Liver (tissue), 8 donors: ENCODE measurements at regions not wholly inside any gene's neighbourhood (a gene's known extent, or its start where the extent isn't known, plus 50 kb on each side); places are given as distances from the start of the nearest gene placed in this dataset.

ENCODE experiments used
- DNase-seq: peaks from one replicate; pipeline ENCODE4 v3.0.0-alpha.2; 2017; ENCODE audit warnings: low spot score
- H3K27ac ChIP-seq, 2 donors: one replicate each; pipeline ENCODE4 v1.7.0; 2013; ENCODE audit warnings: inconsistent platforms in 2 of 2, low read length in 2 of 2, control low read depth in 1 of 2, low read depth in 1 of 2, mild to moderate bottlenecking in 1 of 2
- H3K27me3 ChIP-seq, 4 donors: one replicate each; pipeline versions ENCODE4 v1.6.1 to v1.7.0; 2013; ENCODE audit warnings: low read length in 3 of 4, inconsistent platforms in 1 of 4, mild to moderate bottlenecking in 1 of 4, moderate library complexity in 1 of 4; ENCODE audit not compliant: control insufficient read depth in 4 of 4, insufficient read depth in 4 of 4
- H3K36me3 ChIP-seq, 4 donors: one replicate each; pipeline versions ENCODE4 v1.6.1 to v1.7.0; 2013; ENCODE audit warnings: low read length in 3 of 4, mild to moderate bottlenecking in 3 of 4, low read depth in 1 of 4, moderate library complexity in 1 of 4; ENCODE audit not compliant: control insufficient read depth in 4 of 4, insufficient read depth in 3 of 4
- H3K4me1 ChIP-seq, 4 donors: one replicate each; pipeline versions ENCODE4 v1.6.1 to v1.7.0; 2013; ENCODE audit warnings: low read length in 3 of 4, mild to moderate bottlenecking in 3 of 4, moderate library complexity in 1 of 4; ENCODE audit not compliant: control insufficient read depth in 4 of 4, insufficient read depth in 4 of 4
- H3K4me3 ChIP-seq, 3 donors: one replicate each; pipeline versions ENCODE4 v1.6.1 to v1.7.0; 2013; ENCODE audit warnings: low read length in 3 of 3, control low read depth in 1 of 3, low read depth in 1 of 3, mild to moderate bottlenecking in 1 of 3
- H3K9ac ChIP-seq, 2 donors: one replicate each; pipeline ENCODE4 v1.7.0; 2013; ENCODE audit warnings: low read length in 2 of 2, mild to moderate bottlenecking in 2 of 2, moderate library complexity in 2 of 2, control low read depth in 1 of 2, low read depth in 1 of 2
- H3K9me3 ChIP-seq, 4 donors: one replicate each; pipeline versions ENCODE4 v1.6.1 to v1.7.0; 2013; ENCODE audit warnings: low read length in 3 of 4; ENCODE audit not compliant: control insufficient read depth in 4 of 4
- ATF3 ChIP-seq: IDR thresholded peaks from 2 replicates; pipeline ENCODE4 v1.6.1; 2016; ENCODE audit warnings: antibody characterized with exemption
- CTCF ChIP-seq: fragments of 150-350 bp; IDR thresholded peaks from 2 replicates; pipeline ENCODE4 v1.5.1; 2017; ENCODE audit warnings: improper control_type of control experiment, low read depth, low read length; ENCODE audit not compliant: missing input control
- EGR1 ChIP-seq, 2 donors: IDR thresholded peaks; 2 replicates each; pipeline ENCODE4 v1.6.1; 2016 to 2018; ENCODE audit warnings: antibody characterized with exemption in 2 of 2, low read depth in 2 of 2
- FOXA1 ChIP-seq: IDR thresholded peaks from 2 replicates; pipeline ENCODE4 v1.6.1; 2016; ENCODE audit warnings: antibody characterized with exemption
- FOXA2 ChIP-seq: IDR thresholded peaks from 2 replicates; pipeline ENCODE4 v1.6.1; 2016; ENCODE audit warnings: antibody characterized with exemption
- GABPA ChIP-seq, 2 donors: IDR thresholded peaks in 1 of 2; conservative IDR thresholded peaks in 1 of 2; 2 replicates each; pipeline ENCODE4 v1.6.1; 2016; ENCODE audit warnings: antibody characterized with exemption in 2 of 2, mild to moderate bottlenecking in 1 of 2, moderate library complexity in 1 of 2
- HNF4A ChIP-seq, 2 donors: conservative IDR thresholded peaks; 2 replicates each; pipeline ENCODE4 v1.6.1; 2016; ENCODE audit warnings: antibody characterized with exemption in 2 of 2, mild to moderate bottlenecking in 2 of 2
- HNF4G ChIP-seq: IDR thresholded peaks from 2 replicates; pipeline ENCODE4 v1.6.1; 2016; ENCODE audit warnings: antibody characterized with exemption
- JUND ChIP-seq, 2 donors: IDR thresholded peaks; 2 replicates each; pipeline ENCODE4 v1.6.1; 2016; ENCODE audit warnings: antibody characterized with exemption in 2 of 2
- MAX ChIP-seq: IDR thresholded peaks from 2 replicates; pipeline ENCODE4 v1.6.1; 2016; ENCODE audit warnings: antibody characterized with exemption
- NR2F2 ChIP-seq: IDR thresholded peaks from 2 replicates; pipeline ENCODE4 v1.6.1; 2016; ENCODE audit warnings: antibody characterized with exemption
- RAD21 ChIP-seq, 2 donors: IDR thresholded peaks; 2 replicates each; pipeline ENCODE4 v1.6.1; 2016; ENCODE audit warnings: antibody characterized with exemption in 2 of 2, mild to moderate bottlenecking in 2 of 2
- RXRA ChIP-seq, 2 donors: IDR thresholded peaks; 2 replicates each; pipeline ENCODE4 v1.6.1; 2017 to 2018; ENCODE audit warnings: antibody characterized with exemption in 2 of 2, mild to moderate bottlenecking in 1 of 2
- TAF1 ChIP-seq: conservative IDR thresholded peaks from 2 replicates; pipeline ENCODE4 v1.6.1; 2016; ENCODE audit warnings: antibody characterized with exemption, mild to moderate bottlenecking
- YY1 ChIP-seq: IDR thresholded peaks from 2 replicates; pipeline ENCODE4 v1.6.1; 2016; ENCODE audit warnings: antibody characterized with exemption, mild to moderate bottlenecking
- ZBTB33 ChIP-seq: IDR thresholded peaks from 2 replicates; pipeline ENCODE4 v1.6.1; 2016; ENCODE audit warnings: antibody characterized with exemption
- WGBS: extraction: QIAGEN DNeasy Blood & Tissue Kit; methylation state at CpG from one replicate; pipeline ENCODE4 v1.1.7; 2013; 5-methylcytosine and 5-hydroxymethylcytosine counted together
- donor health status: healthy.
- donor health status: healthy.
- donor health status: healthy.
- donor health status: healthy.
- donor health status: healthy.

GRCh38 chr15:81511138-81511537 lies 137.1 kb upstream of the TMC3 start:
- Histone ChIP-seq H3K27me3 (no peaks in the 10 kb centered on the region), H3K9ac (no peak overlapping the region), H3K9me3 (no peaks in the 10 kb centered on the region), H3K36me3 (no peaks in the 10 kb centered on the region), H3K27ac (no peak overlapping the region), H3K4me1 (no peaks in the 10 kb centered on the region), H3K4me3 (no peak overlapping the region)
- TF ChIP-seq GABPA (IDR thresholded peaks at IDR 0.05 in 1 of 2, conservative IDR thresholded peaks at IDR 0.05 in 1 of 2) (no peak), JUND (IDR thresholded peaks at IDR 0.05) (no peak), RXRA (IDR thresholded peaks at IDR 0.05) (no peak), CTCF (no peak), EGR1 (IDR thresholded peaks at IDR 0.05; ENCODE audit: low read depth in 2 of 2) (no peak), FOXA1 (no peak), YY1 (no peak), RAD21 (IDR thresholded peaks at IDR 0.05) (no peak), HNF4G (no peak), TAF1 (no peak), NR2F2 (no peak), HNF4A (conservative IDR thresholded peaks at IDR 0.05) (no peak), FOXA2 (no peak), MAX (no peak)
- DNase-seq: no peak
- WGBS: 69% methylated on average over 3 of the region's 3 CpGs

GRCh38 chr15:81507831-81508230 lies 133.8 kb upstream of the TMC3 start:
- Histone ChIP-seq H3K27ac (no peak overlapping the region), H3K9me3 (no peaks in the 10 kb centered on the region), H3K27me3 (no peaks in the 10 kb centered on the region), H3K4me3 (no peak overlapping the region), H3K36me3 (no peaks in the 10 kb centered on the region), H3K9ac (no peak overlapping the region), H3K4me1 (no peaks in the 10 kb centered on the region)
- DNase-seq: no peak
- 84% methylated on average over 3 of the region's 3 CpGs for WGBS
- no peak for TF ChIP-seq RXRA (IDR thresholded peaks at IDR 0.05)
- TF ChIP-seq FOXA2: no peak
- no peak for TF ChIP-seq HNF4A (conservative IDR thresholded peaks at IDR 0.05)
- no peak for TF ChIP-seq NR2F2
- no peak for TF ChIP-seq HNF4G
- TF ChIP-seq YY1: no peak
- TF ChIP-seq GABPA (IDR thresholded peaks at IDR 0.05 in 1 of 2, conservative IDR thresholded peaks at IDR 0.05 in 1 of 2): no peak
- TF ChIP-seq MAX: no peak
- TF ChIP-seq ZBTB33: no peak
- no peak for TF ChIP-seq JUND (IDR thresholded peaks at IDR 0.05)
- TF ChIP-seq RAD21 (IDR thresholded peaks at IDR 0.05): no peak
- TF ChIP-seq FOXA1: no peak
- TF ChIP-seq ATF3: no peak
